Transverse colon (tissue), 4 donors: ENCODE measurements at regions not wholly inside any gene's neighbourhood (a gene's known extent, or its start where the extent isn't known, plus 50 kb on each side); places are given as distances from the start of the nearest gene placed in this dataset.

Experiments used
- EP300 ChIP-seq: sonication (generic); formaldehyde crosslinking; IDR thresholded peaks from one replicate; pipeline ENCODE4 v1.6.1; 2017; ENCODE audit warnings: antibody characterized with exemption, low read depth
- POLR2A ChIP-seq: fragments of 450-650 bp; IDR thresholded peaks from one replicate; pipeline ENCODE4 v1.6.1; 2016; ENCODE audit warnings: antibody characterized with exemption, mild to moderate bottlenecking, moderate library complexity
- POLR2AphosphoS5 ChIP-seq, 3 donors: sonication (generic); formaldehyde crosslinking; IDR thresholded peaks; one replicate each; pipeline ENCODE4 v1.6.1; 2016; ENCODE audit warnings: antibody characterized with exemption in 3 of 3
- TF ChIP-seq, protein P1 (sequence below), 5 experiments: fragments of 200-600 bp in 3 of 5; fragments of 450-650 bp in 2 of 5; sonication (generic) in 3 of 5; IDR thresholded peaks; 1 replicate in 2 of 5; 2 replicates in 3 of 5; pipeline ENCODE4 v1.5.1; 2016 to 2017; ENCODE audit warnings: antibody characterized with exemption in 5 of 5, inconsistent platforms in 3 of 5, mild to moderate bottlenecking in 2 of 5, moderate library complexity in 1 of 5

DNA sequence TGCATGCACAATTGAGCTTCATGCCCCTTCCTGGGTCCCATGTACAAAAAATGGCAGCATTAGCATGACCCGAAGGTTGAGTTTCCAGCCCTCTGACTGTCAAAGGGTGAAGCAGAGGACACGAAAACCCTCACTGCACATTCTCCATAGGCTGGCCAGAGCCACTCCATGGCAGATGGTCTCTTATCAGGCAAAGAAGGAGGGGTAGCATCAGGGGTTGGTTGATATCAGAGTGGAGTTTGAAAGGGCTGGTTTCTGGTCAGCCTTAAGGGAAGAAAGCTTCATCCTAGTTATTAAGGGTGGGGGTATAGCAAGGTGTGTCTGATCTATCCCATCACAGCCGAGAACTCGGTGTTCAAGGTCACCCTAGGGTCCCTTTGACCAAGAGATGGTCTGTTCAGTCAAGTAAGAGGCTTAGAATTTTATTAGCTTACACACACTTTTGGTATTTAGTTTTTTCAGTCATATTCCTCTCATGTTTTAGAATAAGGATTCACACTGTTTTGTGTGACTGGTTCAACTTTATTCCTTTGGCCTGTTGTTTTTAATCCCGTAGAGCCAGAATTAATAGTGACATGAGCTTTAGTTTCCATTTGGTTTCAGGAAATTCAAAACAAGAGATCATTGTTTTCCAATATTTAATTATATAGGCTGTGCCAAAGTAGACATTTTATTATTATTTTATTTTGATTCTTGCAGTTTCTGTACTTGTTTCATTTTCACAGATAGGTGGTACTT is 199.9 kb upstream of the FMN2 start:
- TF ChIP-seq, protein P1, sequence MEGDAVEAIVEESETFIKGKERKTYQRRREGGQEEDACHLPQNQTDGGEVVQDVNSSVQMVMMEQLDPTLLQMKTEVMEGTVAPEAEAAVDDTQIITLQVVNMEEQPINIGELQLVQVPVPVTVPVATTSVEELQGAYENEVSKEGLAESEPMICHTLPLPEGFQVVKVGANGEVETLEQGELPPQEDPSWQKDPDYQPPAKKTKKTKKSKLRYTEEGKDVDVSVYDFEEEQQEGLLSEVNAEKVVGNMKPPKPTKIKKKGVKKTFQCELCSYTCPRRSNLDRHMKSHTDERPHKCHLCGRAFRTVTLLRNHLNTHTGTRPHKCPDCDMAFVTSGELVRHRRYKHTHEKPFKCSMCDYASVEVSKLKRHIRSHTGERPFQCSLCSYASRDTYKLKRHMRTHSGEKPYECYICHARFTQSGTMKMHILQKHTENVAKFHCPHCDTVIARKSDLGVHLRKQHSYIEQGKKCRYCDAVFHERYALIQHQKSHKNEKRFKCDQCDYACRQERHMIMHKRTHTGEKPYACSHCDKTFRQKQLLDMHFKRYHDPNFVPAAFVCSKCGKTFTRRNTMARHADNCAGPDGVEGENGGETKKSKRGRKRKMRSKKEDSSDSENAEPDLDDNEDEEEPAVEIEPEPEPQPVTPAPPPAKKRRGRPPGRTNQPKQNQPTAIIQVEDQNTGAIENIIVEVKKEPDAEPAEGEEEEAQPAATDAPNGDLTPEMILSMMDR (IDR thresholded peaks at IDR 0.05), result no peak
- no peak for TF ChIP-seq POLR2A
- TF ChIP-seq EP300, result no peak
- TF ChIP-seq POLR2AphosphoS5 (IDR thresholded peaks at IDR 0.05), result no peak
